NCI-H460 (cell line): ENCODE measurements at regions not wholly inside any gene's neighbourhood (a gene's known extent, or its start where the extent isn't known, plus 50 kb on each side); places are given as distances from the start of the nearest gene placed in this dataset.

Source experiments
- DNase-seq: peaks from one replicate; pipeline ENCODE4 v3.0.0-alpha.2; 2016; ENCODE audit warnings: low read depth; ENCODE audit errors: extremely low read depth
- small RNA-seq, 2 experiments: library from RNA; depleted of rRNA; stranded (forward); fragments of <200 nt; gene quantifications; one replicate each; pipeline ENCODE3, GENCODE V24; 2014

- DNase-seq, result no peak
These were observed 87.4 kb upstream of the PTPRM start for GRCh38 chr18:7479756-7480155.

GRCh38 chr18:7480879-7481278 is 86.2 kb upstream of the PTPRM start:
- no peak for DNase-seq

- DNase-seq, result no peak
These were observed 84.8 kb upstream of the PTPRM start for GRCh38 chr18:7482342-7482741.

GRCh38 chr18:7485616-7486015 is 81.5 kb upstream of the PTPRM start:
- no peak for DNase-seq

GRCh38 chr18:7488571-7488970 is 78.5 kb upstream of the PTPRM start:
- DNase-seq, result no peak

GRCh38 chr18:7490104-7490503 is 77.0 kb upstream of the PTPRM start:
- DNase-seq, result no peak

GRCh38 chr18:7492385-7492784 is 74.7 kb upstream of the PTPRM start:
- no peak for DNase-seq

GRCh38 chr18:7497081-7497480 is 70.0 kb upstream of the PTPRM start:
- DNase-seq, result no peak

- DNase-seq, result no peak
These were observed 56.0 kb upstream of the PTPRM start for GRCh38 chr18:7511106-7511505.

GRCh38 chr18:7512348-7512747 is 54.8 kb upstream of the PTPRM start:
- no peak for DNase-seq

- DNase-seq, result no peak
These were observed 54.1 kb upstream of the PTPRM start for GRCh38 chr18:7512990-7513389.

GRCh38 chr18:7514796-7515440 is 52.2 kb upstream of the PTPRM start:
- DNase-seq, result no peak

- DNase-seq, result no peak
These were observed 50.6 kb upstream of the PTPRM start for GRCh38 chr18:7516266-7517117.

Small RNA genes in the stretch of these regions (small RNA-seq; reads per million reads assigned to genes)
- 0 to 0.02 reads per million in 2 experiments for gene RF00554
